ENCODE measurements at regions not wholly inside any gene's neighbourhood (a gene's known extent, or its start where the extent isn't known, plus 50 kb on each side); places are given as distances from the start of the nearest gene placed in this dataset.

GRCh38 chr14:71384007-71384845 is 477.0 kb downstream of the PCNX1 start:
- no peak for TF ChIP-seq CTCF (IDR thresholded peaks at IDR 0.05; ENCODE audit: low read depth, low read length)
- DNase-seq (ENCODE audit: low read depth, low spot score), result no peak
- in situ Hi-C loops (cut with HindIII; ENCODE audit: low sequenced_read_pairs), result no loop called here

GRCh38 chr14:71387753-71388152 is 480.5 kb downstream of the PCNX1 start:
- DNase-seq (ENCODE audit: low read depth, low spot score), result no peak
- no peak for TF ChIP-seq CTCF (IDR thresholded peaks at IDR 0.05; ENCODE audit: low read depth, low read length)
- no peak overlapping the region for H3K4me3 ChIP-seq (ENCODE audit: low read depth, low read length)
- in situ Hi-C loops (cut with HindIII; ENCODE audit: low sequenced_read_pairs), result no loop called here

More at GRCh38 chr14:71384007-71384845, 477.0 kb downstream of the PCNX1 start:
- no peak overlapping the region for H3K4me3 ChIP-seq (ENCODE audit: low read depth, low read length)

- no peak overlapping the region for H3K4me3 ChIP-seq (ENCODE audit: low read depth, low read length)
- no peak for DNase-seq (ENCODE audit: low read depth, low spot score)
- in situ Hi-C loops (cut with HindIII; ENCODE audit: low sequenced_read_pairs), result no loop called here
- no peak for TF ChIP-seq CTCF (IDR thresholded peaks at IDR 0.05; ENCODE audit: low read depth, low read length)
Measured at GRCh38 chr14:71388336-71388735, 481.1 kb downstream of the PCNX1 start.

GRCh38 chr14:71388862-71389261 is 481.6 kb downstream of the PCNX1 start:
- in situ Hi-C loops (cut with HindIII; ENCODE audit: low sequenced_read_pairs), result no loop called here
- no peak for TF ChIP-seq CTCF (IDR thresholded peaks at IDR 0.05; ENCODE audit: low read depth, low read length)
- no peak overlapping the region for H3K4me3 ChIP-seq (ENCODE audit: low read depth, low read length)
- DNase-seq (ENCODE audit: low read depth, low spot score), result no peak

GRCh38 chr14:71394386-71394785 is 487.1 kb downstream of the PCNX1 start:
- TF ChIP-seq CTCF (IDR thresholded peaks at IDR 0.05; ENCODE audit: low read depth, low read length), result no peak
- in situ Hi-C loops (cut with HindIII; ENCODE audit: low sequenced_read_pairs), result no loop called here

GRCh38 chr14:71395151-71395604 is 487.9 kb downstream of the PCNX1 start:
- DNase-seq (ENCODE audit: low read depth, low spot score), result no peak
- in situ Hi-C loops (cut with HindIII; ENCODE audit: low sequenced_read_pairs), result no loop called here
- no peak overlapping the region for H3K4me3 ChIP-seq (ENCODE audit: low read depth, low read length)
- no peak for TF ChIP-seq CTCF (IDR thresholded peaks at IDR 0.05; ENCODE audit: low read depth, low read length)

More at GRCh38 chr14:71394386-71394785, 487.1 kb downstream of the PCNX1 start:
- no peak overlapping the region for H3K4me3 ChIP-seq (ENCODE audit: low read depth, low read length)
- DNase-seq (ENCODE audit: low read depth, low spot score), result peak; percentile 29

Data from astrocyte of the spinal cord (primary cell).